ENCODE measurements at regions not wholly inside any gene's neighbourhood (a gene's known extent, or its start where the extent isn't known, plus 50 kb on each side); places are given as distances from the start of the nearest gene placed in this dataset.

GRCh38 chr6:79864421-79864820 is 82.9 kb downstream of the ELOVL4 start:
- no peak for DNase-seq

GRCh38 chr6:79864001-79864400 is 83.4 kb downstream of the ELOVL4 start:
- no peak for DNase-seq

GRCh38 chr6:79863566-79863965 is 83.8 kb downstream of the ELOVL4 start:
- DNase-seq: no peak

GRCh38 chr6:79862711-79863110 is 84.6 kb downstream of the ELOVL4 start:
- DNase-seq: no peak

GRCh38 chr6:79862126-79862525 is 85.2 kb downstream of the ELOVL4 start:
- DNase-seq: no peak

GRCh38 chr6:79861023-79861422 is 86.3 kb downstream of the ELOVL4 start:
- DNase-seq: no peak

- DNase-seq: no peak
Measured at GRCh38 chr6:79847426-79847825, 99.9 kb downstream of the ELOVL4 start.

- no peak for DNase-seq
Measured at GRCh38 chr6:79842376-79843040, 104.8 kb downstream of the ELOVL4 start.

- no peak for DNase-seq
Measured at GRCh38 chr6:79841577-79842375, 105.6 kb downstream of the ELOVL4 start.

GRCh38 chr6:79838851-79839250 is 108.5 kb downstream of the ELOVL4 start:
- no peak for DNase-seq

GRCh38 chr6:79833964-79834284 is 113.4 kb downstream of the ELOVL4 start:
- DNase-seq: no peak

GRCh38 chr6:79833264-79833963 is 113.9 kb downstream of the ELOVL4 start:
- no peak for DNase-seq

GRCh38 chr6:79832723-79833122 is 114.6 kb downstream of the ELOVL4 start:
- DNase-seq: no peak

- no peak for DNase-seq
Measured at GRCh38 chr6:79824202-79824601, 123.2 kb downstream of the ELOVL4 start.

GRCh38 chr6:79821859-79822258 is 125.5 kb downstream of the ELOVL4 start:
- DNase-seq: no peak

GRCh38 chr6:79818471-79818870 is 128.9 kb downstream of the ELOVL4 start:
- no peak for DNase-seq

- DNase-seq: no peak
Measured at GRCh38 chr6:79814940-79815339, 132.4 kb downstream of the ELOVL4 start.

GRCh38 chr6:79813854-79814709 is 133.3 kb downstream of the ELOVL4 start:
- DNase-seq: no peak

GRCh38 chr6:79813143-79813850 is 134.1 kb downstream of the ELOVL4 start:
- no peak for DNase-seq

- no peak for DNase-seq
Measured at GRCh38 chr6:79812195-79812594, 135.2 kb downstream of the ELOVL4 start.

- no peak for DNase-seq
Measured at GRCh38 chr6:79810871-79811270, 136.5 kb downstream of the ELOVL4 start.

- peak; percentile 89 for DNase-seq
Measured at GRCh38 chr6:79810185-79810705, 137.1 kb downstream of the ELOVL4 start.

All from NCI-H524 treated with DMSO at 0.1 percent for 48 hours (cell line).